ENCODE measurements at regions not wholly inside any gene's neighbourhood (a gene's known extent, or its start where the extent isn't known, plus 50 kb on each side); places are given as distances from the start of the nearest gene placed in this dataset.

GRCh38 chr2:187679454-187679853, 125.2 kb upstream of the TFPI start:
- TF ChIP-seq CTCF (conservative IDR thresholded peaks at IDR 0.05; ENCODE audit: low read depth, low read length) (no peak), EZH2 (IDR thresholded peaks at IDR 0.05; ENCODE audit: low read length, unreplicated experiment) (no peak)

All from PC-3 (cell line).